ENCODE measurements at regions not wholly inside any gene's neighbourhood (a gene's known extent, or its start where the extent isn't known, plus 50 kb on each side); places are given as distances from the start of the nearest gene placed in this dataset.

- DNase-seq (no peak), ATAC-seq (ENCODE audit: poor library complexity) (no peak)
- peaks cover 0 to 9% of the 10 kb centered on the region in 2 experiments for H3K9me3 ChIP-seq (ENCODE audit: control insufficient read depth in 1 of 2, insufficient read depth in 1 of 2, low read length in 2 of 2)
- H3K36me3 ChIP-seq (ENCODE audit: insufficient read depth, low read length): no peaks in the 10 kb centered on the region
- intact Hi-C loops (cut with DNase I, micrococcal nuclease): no loop called here
- no peak for TF ChIP-seq CTCF (IDR thresholded peaks at IDR 0.05)
- no peaks in the 10 kb centered on the region for H3K4me1 ChIP-seq (ENCODE audit: insufficient read depth, low read length)
- ChIA-PET CTCF (no interaction called here), POLR2A (no interaction called here)
- peaks cover 10 to 13% of the 10 kb centered on the region in 2 experiments for H3K27me3 ChIP-seq (ENCODE audit: control insufficient read depth in 1 of 2, insufficient read depth in 2 of 2, low read length in 2 of 2)
- no peak overlapping the region for H3K27ac ChIP-seq (ENCODE audit: low read depth in 1 of 2, low read length in 2 of 2)
- peaks cover 27% of the 10 kb centered on the region for H3K27me3 Mint-ChIP-seq
- no peaks in the 10 kb centered on the region for H3K36me3 Mint-ChIP-seq (ENCODE audit: low read depth)
- H3K4me3 Mint-ChIP-seq: no peak overlapping the region
- H3K27ac Mint-ChIP-seq: no peak overlapping the region
- no peak overlapping the region for H3K4me3 ChIP-seq (ENCODE audit: low read length)
- no peaks in the 10 kb centered on the region for H3K4me1 Mint-ChIP-seq (ENCODE audit: low read depth)
- no peaks in the 10 kb centered on the region for H3K9me3 Mint-ChIP-seq
Observed at GRCh38 chr5:133728475-133728874, 116.1 kb upstream of the FSTL4 start.

- Mint-ChIP-seq H3K27me3 (peaks cover 28% of the 10 kb centered on the region), H3K27ac (no peak overlapping the region), H3K4me1 (ENCODE audit: low read depth) (no peaks in the 10 kb centered on the region), H3K4me3 (no peak overlapping the region), H3K9me3 (peaks cover under 1% of the 10 kb centered on the region), H3K36me3 (ENCODE audit: low read depth) (no peaks in the 10 kb centered on the region)
- DNase-seq (peak in 1 of 14 experiments; percentile 7), ATAC-seq (ENCODE audit: poor library complexity) (no peak)
- H3K4me3 ChIP-seq (ENCODE audit: low read length): no peak overlapping the region
- H3K4me1 ChIP-seq (ENCODE audit: insufficient read depth, low read length): no peaks in the 10 kb centered on the region
- POLR2A ChIA-PET: no interaction called here
- CTCF ChIA-PET: no interaction called here
- no peak for TF ChIP-seq CTCF (IDR thresholded peaks at IDR 0.05)
- H3K36me3 ChIP-seq (ENCODE audit: insufficient read depth, low read length): no peaks in the 10 kb centered on the region
- peaks cover 4 to 16% of the 10 kb centered on the region in 2 experiments for H3K9me3 ChIP-seq (ENCODE audit: control insufficient read depth in 1 of 2, insufficient read depth in 1 of 2, low read length in 2 of 2)
- H3K27ac ChIP-seq (ENCODE audit: low read depth in 1 of 2, low read length in 2 of 2): no peak overlapping the region
- peaks cover 10 to 13% of the 10 kb centered on the region in 2 experiments for H3K27me3 ChIP-seq (ENCODE audit: control insufficient read depth in 1 of 2, insufficient read depth in 2 of 2, low read length in 2 of 2)
- intact Hi-C loops (cut with DNase I, micrococcal nuclease): no loop called here
Observed at GRCh38 chr5:133727636-133728035, 115.3 kb upstream of the FSTL4 start.

- Mint-ChIP-seq H3K36me3 (ENCODE audit: low read depth) (peaks cover 5% of the 10 kb centered on the region), H3K27ac (no peak overlapping the region), H3K4me1 (ENCODE audit: low read depth) (no peaks in the 10 kb centered on the region), H3K27me3 (peaks cover 24% of the 10 kb centered on the region), H3K9me3 (peaks cover 13% of the 10 kb centered on the region), H3K4me3 (no peak overlapping the region)
- Histone ChIP-seq H3K27ac (ENCODE audit: low read depth in 1 of 2, low read length in 2 of 2) (no peak overlapping the region), H3K4me3 (ENCODE audit: low read length) (no peak overlapping the region), H3K4me1 (ENCODE audit: insufficient read depth, low read length) (no peaks in the 10 kb centered on the region), H3K9me3 (ENCODE audit: control insufficient read depth in 1 of 2, insufficient read depth in 1 of 2, low read length in 2 of 2) (peaks cover 13 to 19% of the 10 kb centered on the region in 2 experiments), H3K36me3 (ENCODE audit: insufficient read depth, low read length) (no peaks in the 10 kb centered on the region), H3K27me3 (ENCODE audit: control insufficient read depth in 1 of 2, insufficient read depth in 2 of 2, low read length in 2 of 2) (peaks cover 10% of the 10 kb centered on the region in 2 experiments)
- ChIA-PET POLR2A (no interaction called here), CTCF (no interaction called here)
- DNase-seq (no peak), ATAC-seq (ENCODE audit: poor library complexity) (no peak)
- no peak for TF ChIP-seq CTCF (IDR thresholded peaks at IDR 0.05)
- intact Hi-C loops (cut with DNase I, micrococcal nuclease): no loop called here
Observed at GRCh38 chr5:133723651-133724366, 111.5 kb upstream of the FSTL4 start.
